GM19035 (cell line): ENCODE measurements at regions not wholly inside any gene's neighbourhood (a gene's known extent, or its start where the extent isn't known, plus 50 kb on each side); places are given as distances from the start of the nearest gene placed in this dataset.

Source experiments
- ATAC-seq: cut with Tn5 transposase; IDR thresholded peaks from one replicate; pipeline ENCODE4 v1.9.1; 2021; ENCODE audit not compliant: unreplicated experiment

- no peak for ATAC-seq
Observed at GRCh38 chr6:6704103-6705060, 115.9 kb downstream of the LY86 start.

- ATAC-seq, result no peak
Observed at GRCh38 chr6:6705061-6705425, 116.5 kb downstream of the LY86 start.

GRCh38 chr6:6705915-6706675 is 117.6 kb downstream of the LY86 start:
- ATAC-seq, result no peak

- no peak for ATAC-seq
Observed at GRCh38 chr6:6707143-6707542, 118.6 kb downstream of the LY86 start.

- no peak for ATAC-seq
Observed at GRCh38 chr6:6709106-6709505, 120.6 kb downstream of the LY86 start.

GRCh38 chr6:6711031-6711785 is 122.7 kb downstream of the LY86 start:
- no peak for ATAC-seq

- ATAC-seq, result no peak
Observed at GRCh38 chr6:6711832-6712448, 123.4 kb downstream of the LY86 start.

- ATAC-seq, result no peak
Observed at GRCh38 chr6:6712449-6713403, 124.2 kb downstream of the LY86 start.

GRCh38 chr6:6713657-6714056 is 125.1 kb downstream of the LY86 start:
- ATAC-seq, result no peak

- no peak for ATAC-seq
Observed at GRCh38 chr6:6714118-6714897, 125.8 kb downstream of the LY86 start.

- no peak for ATAC-seq
Observed at GRCh38 chr6:6714953-6715352, 126.4 kb downstream of the LY86 start.

- no peak for ATAC-seq
Observed at GRCh38 chr6:6715465-6715864, 126.9 kb downstream of the LY86 start.

- no peak for ATAC-seq
Observed at GRCh38 chr6:6716998-6717763, 128.7 kb downstream of the LY86 start.

GRCh38 chr6:6717953-6718352 is 129.4 kb downstream of the LY86 start:
- ATAC-seq, result no peak

- ATAC-seq, result no peak
Observed at GRCh38 chr6:6721606-6722005, 133.1 kb downstream of the LY86 start.

- ATAC-seq, result no peak
Observed at GRCh38 chr6:6722195-6722594, 133.7 kb downstream of the LY86 start.

GRCh38 chr6:6723361-6723760 is 134.8 kb downstream of the LY86 start:
- no peak for ATAC-seq

GRCh38 chr6:6723921-6724538 is 135.5 kb downstream of the LY86 start:
- no peak for ATAC-seq
